IgD-negative memory B cell (primary cell): ENCODE measurements at regions not wholly inside any gene's neighbourhood (a gene's known extent, or its start where the extent isn't known, plus 50 kb on each side); places are given as distances from the start of the nearest gene placed in this dataset.
"Not testable (repeated sequence)": the region's sequence is repeated elsewhere in the genome, so short reads cannot be mapped to it uniquely, and the experiment has no call there.

Source experiments
- H3K27ac Mint-ChIP-seq, 3 donors: one replicate each; pipeline ENCODE4 v1.8.0; 2020 to 2022; ENCODE audit warnings: mild to moderate bottlenecking in 3 of 3, mixed read lengths in 3 of 3, moderate library complexity in 1 of 3
- H3K27me3 Mint-ChIP-seq: one replicate; pipeline ENCODE4 v1.8.0; 2021; ENCODE audit warnings: mixed read lengths
- H3K36me3 Mint-ChIP-seq: one replicate; pipeline ENCODE4 v1.8.0; 2020; ENCODE audit warnings: mild to moderate bottlenecking, mixed read lengths
- H3K4me1 Mint-ChIP-seq, 3 donors: one replicate each; pipeline ENCODE4 v1.8.0; 2020 to 2022; ENCODE audit warnings: mixed read lengths in 3 of 3, mild to moderate bottlenecking in 1 of 3
- H3K4me3 Mint-ChIP-seq, 4 donors: one replicate each; pipeline ENCODE4 v1.8.0; 2020 to 2022; ENCODE audit warnings: mild to moderate bottlenecking in 4 of 4, mixed read lengths in 4 of 4, moderate library complexity in 3 of 4
- H3K9me3 Mint-ChIP-seq, 3 donors: one replicate each; pipeline ENCODE4 v1.8.0; 2020 to 2021; ENCODE audit warnings: mixed read lengths in 3 of 3, mild to moderate bottlenecking in 1 of 3

- H3K9me3 Mint-ChIP-seq: peaks cover 0 to 5% (median under 1%) of the 10 kb centered on the region in 3 donors
- H3K4me3 Mint-ChIP-seq: no peak overlapping the region
- no peak overlapping the region for H3K27ac Mint-ChIP-seq
- H3K27me3 Mint-ChIP-seq: peaks cover 3% of the 10 kb centered on the region
- H3K4me1 Mint-ChIP-seq: no peaks in the 10 kb centered on the region
- no peaks in the 10 kb centered on the region for H3K36me3 Mint-ChIP-seq
Observed at GRCh38 chr7:106499897-106500296, 161.1 kb downstream of the CCDC71L start.

- H3K4me3 Mint-ChIP-seq, H3K27me3 Mint-ChIP-seq, H3K36me3 Mint-ChIP-seq, H3K27ac Mint-ChIP-seq, H3K9me3 Mint-ChIP-seq, H3K4me1 Mint-ChIP-seq: not testable (repeated sequence)
Observed at GRCh38 chr7:106498005-106498404, 163.0 kb downstream of the CCDC71L start.

- Mint-ChIP-seq H3K27me3 (peaks cover 6% of the 10 kb centered on the region), H3K27ac (no peak overlapping the region), H3K4me1 (no peaks in the 10 kb centered on the region), H3K36me3 (no peaks in the 10 kb centered on the region), H3K4me3 (no peak overlapping the region), H3K9me3 (peaks cover 0 to 1% (median 0%) of the 10 kb centered on the region in 3 donors)
Observed at GRCh38 chr7:106493041-106493731, 167.8 kb downstream of the CCDC71L start.

GRCh38 chr7:106488465-106488864, 172.5 kb downstream of the CCDC71L start:
- Mint-ChIP-seq H3K27ac (no peak overlapping the region), H3K9me3 (peaks cover 0 to 1% (median 0%) of the 10 kb centered on the region in 3 donors), H3K4me1 (no peaks in the 10 kb centered on the region), H3K36me3 (no peaks in the 10 kb centered on the region), H3K4me3 (no peak overlapping the region), H3K27me3 (peaks cover 2% of the 10 kb centered on the region)

- Mint-ChIP-seq H3K27me3 (peaks cover 2% of the 10 kb centered on the region), H3K27ac (no peak overlapping the region), H3K36me3 (no peaks in the 10 kb centered on the region), H3K9me3 (peaks cover 0 to 1% (median 0%) of the 10 kb centered on the region in 3 donors), H3K4me1 (no peaks in the 10 kb centered on the region), H3K4me3 (no peak overlapping the region)
Observed at GRCh38 chr7:106487892-106488291, 173.1 kb downstream of the CCDC71L start.

GRCh38 chr7:106486331-106486730, 174.6 kb downstream of the CCDC71L start:
- H3K36me3 Mint-ChIP-seq: no peaks in the 10 kb centered on the region
- H3K27me3 Mint-ChIP-seq: peaks cover 5% of the 10 kb centered on the region
- H3K9me3 Mint-ChIP-seq: peaks cover 0 to 1% (median 0%) of the 10 kb centered on the region in 3 donors
- H3K27ac Mint-ChIP-seq: no peak overlapping the region
- no peaks in the 10 kb centered on the region for H3K4me1 Mint-ChIP-seq
- no peak overlapping the region for H3K4me3 Mint-ChIP-seq

GRCh38 chr7:106485919-106486318, 175.0 kb downstream of the CCDC71L start:
- Mint-ChIP-seq H3K36me3 (no peaks in the 10 kb centered on the region), H3K4me1 (no peaks in the 10 kb centered on the region), H3K27ac (no peak overlapping the region), H3K27me3 (peaks cover 5% of the 10 kb centered on the region), H3K4me3 (no peak overlapping the region), H3K9me3 (peaks cover 0 to 1% (median 0%) of the 10 kb centered on the region in 3 donors)

GRCh38 chr7:106485031-106485551, 175.9 kb downstream of the CCDC71L start:
- H3K36me3 Mint-ChIP-seq: no peaks in the 10 kb centered on the region
- no peak overlapping the region for H3K4me3 Mint-ChIP-seq

GRCh38 chr7:106484562-106484961, 176.4 kb downstream of the CCDC71L start:
- Mint-ChIP-seq H3K9me3 (peaks cover 0 to 1% (median 0%) of the 10 kb centered on the region in 3 donors), H3K4me3 (no peak overlapping the region), H3K27ac (no peak overlapping the region), H3K36me3 (no peaks in the 10 kb centered on the region), H3K4me1 (no peaks in the 10 kb centered on the region), H3K27me3 (peaks cover 3% of the 10 kb centered on the region)

More at GRCh38 chr7:106485031-106485551, 175.9 kb downstream of the CCDC71L start:
- Mint-ChIP-seq H3K27ac (no peak overlapping the region), H3K4me1 (no peaks in the 10 kb centered on the region), H3K9me3 (peaks cover 0 to 1% (median 0%) of the 10 kb centered on the region in 3 donors), H3K27me3 (peaks cover 3% of the 10 kb centered on the region)

- Mint-ChIP-seq H3K36me3 (no peaks in the 10 kb centered on the region), H3K4me1 (no peaks in the 10 kb centered on the region), H3K9me3 (peaks cover 0 to 1% (median 0%) of the 10 kb centered on the region in 3 donors), H3K4me3 (no peak overlapping the region), H3K27ac (no peak overlapping the region), H3K27me3 (peaks cover 3% of the 10 kb centered on the region)
Observed at GRCh38 chr7:106482091-106482490, 178.9 kb downstream of the CCDC71L start.

- H3K27me3 Mint-ChIP-seq: peaks cover 3% of the 10 kb centered on the region
- H3K9me3 Mint-ChIP-seq: no peaks in the 10 kb centered on the region
- peaks cover 0 to under 1% (median 0%) of the 10 kb centered on the region in 3 donors for H3K4me1 Mint-ChIP-seq
- no peak overlapping the region for H3K4me3 Mint-ChIP-seq
- H3K27ac Mint-ChIP-seq: no peak overlapping the region
- H3K36me3 Mint-ChIP-seq: no peaks in the 10 kb centered on the region
Observed at GRCh38 chr7:106480616-106481031, 180.3 kb downstream of the CCDC71L start.

- no peak overlapping the region for H3K4me3 Mint-ChIP-seq
Observed at GRCh38 chr7:106480161-106480579, 180.8 kb downstream of the CCDC71L start.

GRCh38 chr7:106476751-106477150, 184.2 kb downstream of the CCDC71L start:
- no peak overlapping the region for H3K4me3 Mint-ChIP-seq
- H3K9me3 Mint-ChIP-seq: no peaks in the 10 kb centered on the region
- no peaks in the 10 kb centered on the region for H3K36me3 Mint-ChIP-seq
- no peak overlapping the region for H3K27ac Mint-ChIP-seq
- peaks cover 0 to 1% (median 0%) of the 10 kb centered on the region in 3 donors for H3K4me1 Mint-ChIP-seq
- no peaks in the 10 kb centered on the region for H3K27me3 Mint-ChIP-seq

More at GRCh38 chr7:106480161-106480579, 180.8 kb downstream of the CCDC71L start:
- Mint-ChIP-seq H3K9me3 (no peaks in the 10 kb centered on the region), H3K27ac (no peak overlapping the region), H3K4me1 (peaks cover 0 to 1% (median 0%) of the 10 kb centered on the region in 3 donors), H3K36me3 (no peaks in the 10 kb centered on the region), H3K27me3 (peaks cover 3% of the 10 kb centered on the region)

- no peak overlapping the region for H3K27ac Mint-ChIP-seq
- peaks cover 0 to 5% (median 1%) of the 10 kb centered on the region in 3 donors for H3K4me1 Mint-ChIP-seq
- no peaks in the 10 kb centered on the region for H3K9me3 Mint-ChIP-seq
- no peaks in the 10 kb centered on the region for H3K36me3 Mint-ChIP-seq
- peaks cover 2% of the 10 kb centered on the region for H3K27me3 Mint-ChIP-seq
- H3K4me3 Mint-ChIP-seq: no peak overlapping the region
Observed at GRCh38 chr7:106472741-106473140, 188.0 kb upstream of the NAMPT start.

- Mint-ChIP-seq H3K36me3 (no peaks in the 10 kb centered on the region), H3K27me3 (peaks cover 2% of the 10 kb centered on the region), H3K9me3 (no peaks in the 10 kb centered on the region), H3K27ac (no peak overlapping the region), H3K4me3 (no peak overlapping the region), H3K4me1 (peaks cover 0 to 5% (median 1%) of the 10 kb centered on the region in 3 donors)
Observed at GRCh38 chr7:106471686-106472440, 187.1 kb upstream of the NAMPT start.
